ENCODE measurements at regions not wholly inside any gene's neighbourhood (a gene's known extent, or its start where the extent isn't known, plus 50 kb on each side); places are given as distances from the start of the nearest gene placed in this dataset.
"Not testable (repeated sequence)": the region's sequence is repeated elsewhere in the genome, so short reads cannot be mapped to it uniquely, and the experiment has no call there.

GRCh38 chr22:19598054-19598855 lies 74.0 kb upstream of the CLDN5 start:
- TF ChIP-seq CTCF (IDR thresholded peaks at IDR 0.05 in 4 of 5, conservative IDR thresholded peaks at IDR 0.05 in 1 of 5) (no peak), POLR2A (IDR thresholded peaks at IDR 0.05) (no peak)
- H3K27me3 ChIP-seq: no peaks in the 10 kb centered on the region
- peaks cover 0 to 3% of the 10 kb centered on the region in 2 donors for H3K4me1 ChIP-seq
- no peaks in the 10 kb centered on the region for H3K9me3 ChIP-seq
- ATAC-seq: no peak
- no peak overlapping the region for H3K4me3 ChIP-seq
- intact Hi-C loops (cut with DNase I; ENCODE audit: low total_unique reads) (no loop called here), in situ Hi-C loops (cut with MboI; ENCODE audit: low sequenced_read_pairs in 4 of 4) (no loop called here)
- DNase-seq: no peak
- H3K36me3 ChIP-seq: no peaks in the 10 kb centered on the region
- H3K27ac ChIP-seq: no peak overlapping the region

- Histone ChIP-seq H3K36me3 (no peaks in the 10 kb centered on the region), H3K27ac (no peak overlapping the region), H3K9me3 (no peaks in the 10 kb centered on the region), H3K27me3 (no peaks in the 10 kb centered on the region), H3K4me3 (no peak overlapping the region), H3K4me1 (peaks cover 0 to 3% of the 10 kb centered on the region in 2 donors)
- intact Hi-C loops (cut with DNase I; ENCODE audit: low total_unique reads): no loop called here
- in situ Hi-C loops (cut with MboI; ENCODE audit: low sequenced_read_pairs in 4 of 4): no loop called here
- ATAC-seq (no peak), DNase-seq (no peak)
- TF ChIP-seq POLR2A (IDR thresholded peaks at IDR 0.05) (no peak), CTCF (IDR thresholded peaks at IDR 0.05 in 4 of 5, conservative IDR thresholded peaks at IDR 0.05 in 1 of 5) (no peak)
Observed at GRCh38 chr22:19599004-19599403, 74.8 kb upstream of the CLDN5 start.

GRCh38 chr22:19599626-19600243 lies 75.5 kb upstream of the CLDN5 start:
- TF ChIP-seq POLR2A (IDR thresholded peaks at IDR 0.05) (no peak), CTCF (IDR thresholded peaks at IDR 0.05 in 4 of 5, conservative IDR thresholded peaks at IDR 0.05 in 1 of 5) (no peak)
- in situ Hi-C loops (cut with MboI; ENCODE audit: low sequenced_read_pairs in 4 of 4) (no loop called here), intact Hi-C loops (cut with DNase I; ENCODE audit: low total_unique reads) (no loop called here)

GRCh38 chr22:19603346-19603745 lies 79.1 kb upstream of the CLDN5 start:
- H3K36me3 ChIP-seq; H3K9me3 ChIP-seq; in situ Hi-C loops (cut with MboI; ENCODE audit: low sequenced_read_pairs in 4 of 4); DNase-seq; intact Hi-C loops (cut with DNase I; ENCODE audit: low total_unique reads); H3K27ac ChIP-seq; ATAC-seq; H3K27me3 ChIP-seq; H3K4me3 ChIP-seq: not testable (repeated sequence)
- peaks cover 19 to 20% of the 10 kb centered on the region in 2 donors for H3K4me1 ChIP-seq

More at GRCh38 chr22:19599626-19600243, 75.5 kb upstream of the CLDN5 start:
- no peak overlapping the region for H3K4me3 ChIP-seq
- H3K27me3 ChIP-seq: no peaks in the 10 kb centered on the region
- H3K9me3 ChIP-seq: no peaks in the 10 kb centered on the region
- ATAC-seq: peak in 1 of 2 donors; percentile 86
- DNase-seq: peak in 1 of 2 donors; percentile 37
- H3K36me3 ChIP-seq: no peaks in the 10 kb centered on the region
- peak overlapping the region in 1 of 4 donors; percentile 20 for H3K27ac ChIP-seq
- peaks cover 4 to 5% of the 10 kb centered on the region in 2 donors for H3K4me1 ChIP-seq

GRCh38 chr22:19603767-19604166 lies 79.6 kb upstream of the CLDN5 start:
- Histone ChIP-seq H3K9me3 (no peaks in the 10 kb centered on the region), H3K27me3 (no peaks in the 10 kb centered on the region), H3K27ac (no peak overlapping the region), H3K4me3 (no peak overlapping the region), H3K36me3 (no peaks in the 10 kb centered on the region), H3K4me1 (peaks cover 19 to 20% of the 10 kb centered on the region in 2 donors)
- in situ Hi-C loops (cut with MboI; ENCODE audit: low sequenced_read_pairs in 4 of 4): no loop called here
- no peak for DNase-seq
- intact Hi-C loops (cut with DNase I; ENCODE audit: low total_unique reads): no loop called here
- ATAC-seq: no peak
- no peak for TF ChIP-seq POLR2A (IDR thresholded peaks at IDR 0.05)
- TF ChIP-seq CTCF (IDR thresholded peaks at IDR 0.05 in 4 of 5, conservative IDR thresholded peaks at IDR 0.05 in 1 of 5): no peak

All from gastrocnemius medialis (tissue), 4 donors.